MM.1S (cell line): ENCODE measurements at regions not wholly inside any gene's neighbourhood (a gene's known extent, or its start where the extent isn't known, plus 50 kb on each side); places are given as distances from the start of the nearest gene placed in this dataset.
"Not testable (repeated sequence)": the region's sequence is repeated elsewhere in the genome, so short reads cannot be mapped to it uniquely, and the experiment has no call there.

Source experiments
- DNase-seq: peaks from one replicate; pipeline ENCODE4 v3.0.0-alpha.2; 2015
- H2AFZ ChIP-seq: fragments of 300-600 bp; sonication (generic); 2 replicates; pipeline ENCODE4 v1.6.0; 2016; ENCODE audit warnings: antibody characterized with exemption, low read length
- H3F3A ChIP-seq: fragments of 300-600 bp; sonication (generic); 2 replicates; pipeline ENCODE4 v1.6.1; 2016; ENCODE audit warnings: mild to moderate bottlenecking, antibody characterized with exemption, low read length, moderate library complexity, mixed read lengths; ENCODE audit not compliant: insufficient read depth
- H3K27ac ChIP-seq: fragments of 300-600 bp; sonication (generic); 2 replicates; pipeline ENCODE4 v1.5.1; 2016; ENCODE audit warnings: mild to moderate bottlenecking, low read length
- H3K27me3 ChIP-seq: fragments of 300-600 bp; sonication (generic); replicated peaks from 2 replicates; pipeline ENCODE4 v1.6.0; 2016; ENCODE audit warnings: low read length; ENCODE audit not compliant: insufficient read depth
- H3K36me3 ChIP-seq: fragments of 300-600 bp; sonication (generic); replicated peaks from 2 replicates; pipeline ENCODE4 v1.6.1; 2016; ENCODE audit warnings: mild to moderate bottlenecking, low read length, mixed read lengths; ENCODE audit not compliant: insufficient read depth
- H3K4me1 ChIP-seq: fragments of 300-600 bp; sonication (generic); 2 replicates; pipeline ENCODE4 v1.6.1; 2016; ENCODE audit warnings: low read length, mixed read lengths
- H3K4me2 ChIP-seq: fragments of 300-600 bp; sonication (generic); 2 replicates; pipeline ENCODE4 v1.6.0; 2016; ENCODE audit warnings: low read depth, low read length
- H3K4me3 ChIP-seq: fragments of 300-600 bp; sonication (generic); 2 replicates; pipeline ENCODE4 v1.5.1; 2016; ENCODE audit warnings: low read length, mixed read lengths
- H3K79me2 ChIP-seq: fragments of 300-600 bp; sonication (generic); 2 replicates; pipeline ENCODE4 v1.6.1; 2016; ENCODE audit warnings: mixed run types, low read length, mixed read lengths
- H3K9ac ChIP-seq: fragments of 300-600 bp; sonication (generic); 2 replicates; pipeline ENCODE4 v1.6.1; 2016; ENCODE audit warnings: low read length, mixed read lengths
- H3K9me2 ChIP-seq: fragments of 300-600 bp; sonication (generic); replicated peaks from 2 replicates; pipeline ENCODE4 v1.6.1; 2016; ENCODE audit warnings: mild to moderate bottlenecking, low read length, mixed read lengths; ENCODE audit not compliant: insufficient read depth
- H3K9me3 ChIP-seq: fragments of 300-600 bp; sonication (generic); replicated peaks from 2 replicates; pipeline ENCODE4 v1.6.1; 2016; ENCODE audit warnings: mild to moderate bottlenecking, low read length, mixed read lengths; ENCODE audit not compliant: insufficient read depth
- H4K20me1 ChIP-seq: fragments of 300-600 bp; sonication (generic); 2 replicates; pipeline ENCODE4 v1.6.1; 2016; ENCODE audit warnings: mild to moderate bottlenecking, low read length, moderate library complexity, mixed read lengths; ENCODE audit not compliant: insufficient read depth
- EZH2 ChIP-seq: fragments of 300-600 bp; sonication (generic); optimal IDR thresholded peaks from 2 replicates; pipeline ENCODE3; 2017; ENCODE audit warnings: low read depth, mild to moderate bottlenecking, antibody characterized with exemption, low read length, mixed read lengths
- EZH2phosphoT487 ChIP-seq: fragments of 300-600 bp; sonication (generic); IDR thresholded peaks from 2 replicates; pipeline ENCODE4 v1.6.1; 2018; ENCODE audit warnings: antibody characterized with exemption, low read length
- TF ChIP-seq, protein P1 (sequence below): fragments of 300-600 bp; sonication (generic); IDR thresholded peaks from 2 replicates; pipeline ENCODE4 v1.5.1; 2016; ENCODE audit warnings: antibody characterized with exemption, low read length, mixed read lengths

GRCh38 chr4:137851435-137851834 lies 319.1 kb upstream of the PCDH18 start:
- peak overlapping the region; percentile 28; the same call in 1 of the 2 replicates for H3K4me2 ChIP-seq
- no peaks in the 10 kb centered on the region for H3F3A ChIP-seq
- H3K9ac ChIP-seq = no peak overlapping the region
- DNase-seq = peak; percentile 12
- H3K9me2 ChIP-seq = no peaks in the 10 kb centered on the region
- 0 out of 2 replicates have a peak, but pooled peaks cover 5% of the 10 kb centered on the region for H3K4me1 ChIP-seq
- no peaks in the 10 kb centered on the region for H3K9me3 ChIP-seq
- no peak overlapping the region for H3K4me3 ChIP-seq
- no peaks in the 10 kb centered on the region for H3K27me3 ChIP-seq
- H3K27ac ChIP-seq = peak overlapping the region; percentile 26; the same call in 1 of the 2 replicates
- H3K79me2 ChIP-seq = no peaks in the 10 kb centered on the region
- no peaks in the 10 kb centered on the region for H4K20me1 ChIP-seq
- TF ChIP-seq EZH2 = no peak
- TF ChIP-seq, protein P1, sequence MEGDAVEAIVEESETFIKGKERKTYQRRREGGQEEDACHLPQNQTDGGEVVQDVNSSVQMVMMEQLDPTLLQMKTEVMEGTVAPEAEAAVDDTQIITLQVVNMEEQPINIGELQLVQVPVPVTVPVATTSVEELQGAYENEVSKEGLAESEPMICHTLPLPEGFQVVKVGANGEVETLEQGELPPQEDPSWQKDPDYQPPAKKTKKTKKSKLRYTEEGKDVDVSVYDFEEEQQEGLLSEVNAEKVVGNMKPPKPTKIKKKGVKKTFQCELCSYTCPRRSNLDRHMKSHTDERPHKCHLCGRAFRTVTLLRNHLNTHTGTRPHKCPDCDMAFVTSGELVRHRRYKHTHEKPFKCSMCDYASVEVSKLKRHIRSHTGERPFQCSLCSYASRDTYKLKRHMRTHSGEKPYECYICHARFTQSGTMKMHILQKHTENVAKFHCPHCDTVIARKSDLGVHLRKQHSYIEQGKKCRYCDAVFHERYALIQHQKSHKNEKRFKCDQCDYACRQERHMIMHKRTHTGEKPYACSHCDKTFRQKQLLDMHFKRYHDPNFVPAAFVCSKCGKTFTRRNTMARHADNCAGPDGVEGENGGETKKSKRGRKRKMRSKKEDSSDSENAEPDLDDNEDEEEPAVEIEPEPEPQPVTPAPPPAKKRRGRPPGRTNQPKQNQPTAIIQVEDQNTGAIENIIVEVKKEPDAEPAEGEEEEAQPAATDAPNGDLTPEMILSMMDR = no peak
- TF ChIP-seq EZH2phosphoT487 = no peak
- peak overlapping the region; percentile 59 for H2AFZ ChIP-seq
- H3K36me3 ChIP-seq = no peaks in the 10 kb centered on the region

- not testable (repeated sequence) for H3K36me3 ChIP-seq, H3K4me2 ChIP-seq, H3K9me2 ChIP-seq, H3K4me3 ChIP-seq, H3K9ac ChIP-seq, H3K27ac ChIP-seq, H3K27me3 ChIP-seq, H3F3A ChIP-seq, DNase-seq, H3K79me2 ChIP-seq, H3K4me1 ChIP-seq, H4K20me1 ChIP-seq, H3K9me3 ChIP-seq, H2AFZ ChIP-seq
Measured at GRCh38 chr4:137827945-137828344, 295.7 kb upstream of the PCDH18 start.

DNA sequence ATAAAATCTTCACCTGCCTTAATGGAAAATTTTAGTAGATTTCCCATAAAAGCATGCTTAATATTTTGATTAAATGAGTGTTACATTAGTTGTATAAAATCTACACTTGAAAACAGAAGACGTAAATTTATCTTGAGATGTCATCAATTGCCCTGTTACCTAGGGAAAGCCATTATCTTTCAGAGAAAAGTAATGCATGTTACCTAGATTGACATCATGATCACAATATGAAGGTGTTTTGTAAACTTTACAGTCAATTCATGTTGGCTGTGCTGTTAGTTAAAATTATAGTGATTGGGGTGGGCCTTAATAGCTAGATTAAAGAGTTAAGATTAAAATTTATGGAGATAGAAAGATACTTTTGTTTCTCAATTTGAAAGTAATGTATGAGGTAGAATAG lies 293.2 kb upstream of the PCDH18 start:
- no peak for DNase-seq
- no peaks in the 10 kb centered on the region for H3K36me3 ChIP-seq
- no peak overlapping the region for H2AFZ ChIP-seq
- H3K4me2 ChIP-seq = no peak overlapping the region
- no peak for TF ChIP-seq EZH2
- TF ChIP-seq EZH2phosphoT487 = no peak
- TF ChIP-seq, protein P1 = no peak
- no peaks in the 10 kb centered on the region for H3K9me2 ChIP-seq
- H4K20me1 ChIP-seq = no peaks in the 10 kb centered on the region
- no peak overlapping the region for H3K27ac ChIP-seq
- H3F3A ChIP-seq = no peaks in the 10 kb centered on the region
- no peak overlapping the region for H3K4me3 ChIP-seq
- no peaks in the 10 kb centered on the region for H3K27me3 ChIP-seq
- H3K79me2 ChIP-seq = no peaks in the 10 kb centered on the region
- no peak overlapping the region for H3K9ac ChIP-seq
- H3K9me3 ChIP-seq = no peaks in the 10 kb centered on the region
- no peaks in the 10 kb centered on the region for H3K4me1 ChIP-seq

DNA sequence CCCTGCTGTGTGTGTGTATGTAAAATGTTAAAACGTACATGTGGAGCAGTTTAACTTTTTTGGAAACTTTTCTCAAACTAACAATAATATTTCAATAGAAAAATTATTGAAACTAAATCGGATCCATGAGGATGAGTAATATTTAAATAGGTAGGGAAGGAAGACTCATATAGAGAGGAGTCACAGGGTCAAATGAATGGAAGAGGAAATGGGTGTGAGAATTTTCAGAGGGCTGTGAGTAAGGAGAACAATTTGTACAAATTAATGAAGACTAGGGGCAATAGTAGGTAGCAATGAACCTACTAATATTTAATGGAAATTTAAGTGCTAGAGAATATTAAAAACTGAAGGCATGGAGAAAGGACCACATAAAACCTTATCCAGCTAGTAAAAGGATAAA lies 290.7 kb upstream of the PCDH18 start:
- Histone ChIP-seq H4K20me1 (no peaks in the 10 kb centered on the region), H3K27ac (no peak overlapping the region), H3K9me3 (no peaks in the 10 kb centered on the region), H3K27me3 (no peaks in the 10 kb centered on the region), H2AFZ (no peak overlapping the region), H3F3A (no peaks in the 10 kb centered on the region), H3K4me3 (no peak overlapping the region), H3K4me1 (no peaks in the 10 kb centered on the region), H3K79me2 (no peaks in the 10 kb centered on the region), H3K4me2 (no peak overlapping the region), H3K9ac (no peak overlapping the region), H3K36me3 (no peaks in the 10 kb centered on the region), H3K9me2 (no peaks in the 10 kb centered on the region)
- DNase-seq = no peak
- TF ChIP-seq EZH2 = no peak
- no peak for TF ChIP-seq EZH2phosphoT487
- TF ChIP-seq, protein P1 = no peak
